HL-60 (cell line): ENCODE measurements at regions not wholly inside any gene's neighbourhood (a gene's known extent, or its start where the extent isn't known, plus 50 kb on each side); places are given as distances from the start of the nearest gene placed in this dataset.

ENCODE experiments used
- DNase-seq, 2 experiments: peaks; one replicate each; pipeline ENCODE4 v3.0.0-alpha.2; 2010 to 2020; ENCODE audit warnings: low read depth in 1 of 2, low spot score in 1 of 2
- H3K27ac ChIP-seq: fragments of 250-450 bp; sonication (Bioruptor Pico); replicated peaks from 2 replicates; pipeline ENCODE4 v1.5.1; 2020; ENCODE audit warnings: mild to moderate bottlenecking, moderate library complexity
- H3K27me3 ChIP-seq: fragments of 250-450 bp; sonication (Bioruptor Pico); 2 replicates; pipeline ENCODE4 v1.5.1; 2021; ENCODE audit warnings: mild to moderate bottlenecking, moderate library complexity; ENCODE audit not compliant: insufficient read depth, poor library complexity, severe bottlenecking
- H3K4me3 ChIP-seq: replicated peaks from 2 replicates; pipeline ENCODE4 v1.5.1; 2011; ENCODE audit warnings: mild to moderate bottlenecking, control low read depth, low read length; ENCODE audit not compliant: insufficient read depth
- CTCF ChIP-seq: IDR thresholded peaks from one replicate; pipeline ENCODE4 v1.5.1; 2011; ENCODE audit warnings: low read length, control low read depth, inconsistent platforms; ENCODE audit not compliant: insufficient read depth
- GABPA ChIP-seq: IDR thresholded peaks from 2 replicates; pipeline ENCODE4 v1.6.1; 2012; ENCODE audit warnings: low read depth
- POLR2AphosphoS5 ChIP-seq: IDR thresholded peaks from 2 replicates; pipeline ENCODE4 v1.6.1; 2012; ENCODE audit warnings: low read depth
- SPI1 ChIP-seq: IDR thresholded peaks from 2 replicates; pipeline ENCODE4 v1.6.1; 2012; ENCODE audit warnings: low read depth, mild to moderate bottlenecking, borderline replicate concordance
- TF ChIP-seq, protein P1 (sequence below): IDR thresholded peaks from 2 replicates; pipeline ENCODE4 v1.6.1; 2012; ENCODE audit warnings: low read depth; ENCODE audit not compliant: insufficient replicate concordance

DNA sequence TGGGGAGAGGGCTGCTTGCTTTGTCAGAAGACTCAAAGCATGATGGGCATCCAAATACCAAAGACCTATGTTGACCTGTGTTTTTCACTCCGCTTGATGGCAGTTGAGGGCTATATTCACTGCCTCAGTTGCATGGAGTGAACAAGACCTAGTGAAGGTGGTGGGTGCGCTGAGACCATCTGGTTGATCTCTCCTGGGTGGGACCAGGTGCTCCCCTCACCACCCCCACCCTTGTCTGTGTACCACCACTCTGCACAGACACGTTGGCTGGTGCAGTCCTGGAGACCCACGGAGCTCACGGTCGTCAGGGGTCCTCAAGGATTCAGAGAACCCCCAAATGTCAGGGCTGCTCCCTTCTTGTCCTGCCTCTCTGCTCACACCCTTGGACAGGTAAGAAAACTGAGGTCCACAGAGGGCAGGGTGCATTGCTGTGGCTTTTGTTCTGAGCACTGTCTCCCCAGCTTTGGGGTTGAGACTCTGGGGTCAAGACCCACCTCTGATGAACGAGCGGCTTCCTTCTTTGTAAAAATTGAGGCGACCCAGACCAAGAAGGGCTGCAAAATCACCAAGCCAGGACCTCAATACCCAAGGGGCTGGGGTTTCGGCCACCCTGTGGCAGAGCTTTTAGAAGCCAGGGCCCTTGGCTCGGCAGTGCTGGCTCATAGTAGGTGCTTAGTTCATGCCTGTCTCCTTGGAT lies 166.3 kb upstream of the RTL1 start:
- DNase-seq: no peak
- no peak overlapping the region for H3K4me3 ChIP-seq
- no peak overlapping the region for H3K27ac ChIP-seq
- H3K27me3 ChIP-seq: peaks cover 3% of the 10 kb centered on the region
- TF ChIP-seq GABPA (no peak), CTCF (no peak), POLR2AphosphoS5 (no peak), SPI1 (no peak)
- TF ChIP-seq, protein P1, sequence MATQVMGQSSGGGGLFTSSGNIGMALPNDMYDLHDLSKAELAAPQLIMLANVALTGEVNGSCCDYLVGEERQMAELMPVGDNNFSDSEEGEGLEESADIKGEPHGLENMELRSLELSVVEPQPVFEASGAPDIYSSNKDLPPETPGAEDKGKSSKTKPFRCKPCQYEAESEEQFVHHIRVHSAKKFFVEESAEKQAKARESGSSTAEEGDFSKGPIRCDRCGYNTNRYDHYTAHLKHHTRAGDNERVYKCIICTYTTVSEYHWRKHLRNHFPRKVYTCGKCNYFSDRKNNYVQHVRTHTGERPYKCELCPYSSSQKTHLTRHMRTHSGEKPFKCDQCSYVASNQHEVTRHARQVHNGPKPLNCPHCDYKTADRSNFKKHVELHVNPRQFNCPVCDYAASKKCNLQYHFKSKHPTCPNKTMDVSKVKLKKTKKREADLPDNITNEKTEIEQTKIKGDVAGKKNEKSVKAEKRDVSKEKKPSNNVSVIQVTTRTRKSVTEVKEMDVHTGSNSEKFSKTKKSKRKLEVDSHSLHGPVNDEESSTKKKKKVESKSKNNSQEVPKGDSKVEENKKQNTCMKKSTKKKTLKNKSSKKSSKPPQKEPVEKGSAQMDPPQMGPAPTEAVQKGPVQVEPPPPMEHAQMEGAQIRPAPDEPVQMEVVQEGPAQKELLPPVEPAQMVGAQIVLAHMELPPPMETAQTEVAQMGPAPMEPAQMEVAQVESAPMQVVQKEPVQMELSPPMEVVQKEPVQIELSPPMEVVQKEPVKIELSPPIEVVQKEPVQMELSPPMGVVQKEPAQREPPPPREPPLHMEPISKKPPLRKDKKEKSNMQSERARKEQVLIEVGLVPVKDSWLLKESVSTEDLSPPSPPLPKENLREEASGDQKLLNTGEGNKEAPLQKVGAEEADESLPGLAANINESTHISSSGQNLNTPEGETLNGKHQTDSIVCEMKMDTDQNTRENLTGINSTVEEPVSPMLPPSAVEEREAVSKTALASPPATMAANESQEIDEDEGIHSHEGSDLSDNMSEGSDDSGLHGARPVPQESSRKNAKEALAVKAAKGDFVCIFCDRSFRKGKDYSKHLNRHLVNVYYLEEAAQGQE: no peak

DNA sequence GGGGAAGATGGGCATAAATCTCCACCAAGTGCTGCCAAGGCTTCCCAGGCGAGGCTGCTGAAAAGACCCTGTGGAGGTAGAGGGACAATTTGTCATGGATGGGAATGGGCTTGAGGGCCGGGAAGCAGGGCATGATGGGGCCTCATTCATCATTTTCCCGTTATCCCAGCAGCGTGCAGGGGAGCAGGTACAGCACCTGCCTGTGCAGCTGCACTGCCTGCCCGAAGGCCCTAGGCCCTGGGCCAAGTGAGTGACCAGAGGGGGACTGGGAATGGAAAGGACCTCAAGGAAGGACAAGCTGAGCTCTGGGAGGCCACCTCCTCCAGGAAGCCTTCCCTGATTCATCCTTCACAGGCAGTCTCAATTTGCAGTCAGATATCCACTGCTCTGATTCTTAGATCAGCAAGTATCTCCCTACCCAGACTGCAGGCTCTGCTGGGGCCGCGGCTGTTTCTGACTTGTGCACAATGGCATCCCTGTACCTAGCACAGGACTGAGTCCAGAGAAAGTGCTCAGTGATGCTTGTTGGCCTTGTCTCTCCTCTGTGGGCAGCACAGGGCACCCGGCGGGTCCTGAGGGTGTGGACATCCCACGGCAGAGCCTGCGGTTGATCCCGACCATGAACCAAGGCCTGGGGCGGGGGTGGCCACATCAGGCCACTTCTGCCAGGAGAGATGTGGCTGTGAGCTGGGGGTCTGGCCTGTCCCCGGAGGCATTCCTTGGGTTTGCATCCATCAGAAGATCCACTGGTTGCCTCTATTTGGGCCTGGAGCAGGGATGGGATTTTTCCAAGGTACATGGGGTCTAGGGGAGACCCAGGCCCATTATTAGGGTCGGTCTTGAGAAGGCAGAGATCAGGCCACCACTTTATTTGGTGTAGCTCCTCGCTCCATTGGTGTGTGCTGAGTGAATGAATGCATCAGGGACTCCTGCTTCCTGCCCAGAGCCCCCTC lies 167.3 kb upstream of the RTL1 start:
- DNase-seq: no peak
- H3K27me3 ChIP-seq: peaks cover 3% of the 10 kb centered on the region
- H3K4me3 ChIP-seq: no peak overlapping the region
- H3K27ac ChIP-seq: no peak overlapping the region
- no peak for TF ChIP-seq CTCF
- TF ChIP-seq POLR2AphosphoS5: no peak
- no peak for TF ChIP-seq GABPA
- TF ChIP-seq, protein P1: no peak
- TF ChIP-seq SPI1: no peak

- Histone ChIP-seq H3K27me3 (peaks cover 7% of the 10 kb centered on the region), H3K4me3 (no peak overlapping the region), H3K27ac (no peak overlapping the region)
- TF ChIP-seq GABPA (no peak), CTCF (no peak), POLR2AphosphoS5 (no peak), SPI1 (no peak)
- TF ChIP-seq, protein P1: no peak
- no peak for DNase-seq
Measured at GRCh38 chr14:101071493-101071906, 168.0 kb upstream of the RTL1 start.
